ENCODE measurements at regions not wholly inside any gene's neighbourhood (a gene's known extent, or its start where the extent isn't known, plus 50 kb on each side); places are given as distances from the start of the nearest gene placed in this dataset.

DNA sequence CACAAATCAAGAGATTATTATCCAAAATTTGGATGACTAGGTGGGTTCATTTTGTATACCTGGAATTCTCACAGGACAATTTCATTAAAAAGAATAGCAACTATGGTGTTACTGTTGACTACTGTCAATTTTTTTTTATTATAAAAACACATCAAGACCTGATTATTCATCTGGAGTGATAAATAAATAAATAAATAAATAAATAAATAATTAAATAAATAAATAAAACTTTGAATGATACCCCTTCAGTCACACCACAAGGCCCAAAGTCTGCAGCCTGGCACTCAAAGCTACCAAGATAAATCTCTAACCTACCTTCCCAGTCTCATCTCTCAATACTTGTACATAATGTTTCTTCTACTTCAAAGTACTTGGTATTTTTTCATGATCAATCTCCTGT is 294.0 kb upstream of the KLHL29 start:
- Histone ChIP-seq H3K4me3 (no peak overlapping the region), H3K27me3 (no peaks in the 10 kb centered on the region), H3K4me1 (no peaks in the 10 kb centered on the region), H3K36me3 (no peaks in the 10 kb centered on the region), H3K9me3 (peaks cover 0 to 21% of the 10 kb centered on the region in 2 donors), H3K27ac (no peak overlapping the region)
- no peak for DNase-seq
- TF ChIP-seq, protein P1, sequence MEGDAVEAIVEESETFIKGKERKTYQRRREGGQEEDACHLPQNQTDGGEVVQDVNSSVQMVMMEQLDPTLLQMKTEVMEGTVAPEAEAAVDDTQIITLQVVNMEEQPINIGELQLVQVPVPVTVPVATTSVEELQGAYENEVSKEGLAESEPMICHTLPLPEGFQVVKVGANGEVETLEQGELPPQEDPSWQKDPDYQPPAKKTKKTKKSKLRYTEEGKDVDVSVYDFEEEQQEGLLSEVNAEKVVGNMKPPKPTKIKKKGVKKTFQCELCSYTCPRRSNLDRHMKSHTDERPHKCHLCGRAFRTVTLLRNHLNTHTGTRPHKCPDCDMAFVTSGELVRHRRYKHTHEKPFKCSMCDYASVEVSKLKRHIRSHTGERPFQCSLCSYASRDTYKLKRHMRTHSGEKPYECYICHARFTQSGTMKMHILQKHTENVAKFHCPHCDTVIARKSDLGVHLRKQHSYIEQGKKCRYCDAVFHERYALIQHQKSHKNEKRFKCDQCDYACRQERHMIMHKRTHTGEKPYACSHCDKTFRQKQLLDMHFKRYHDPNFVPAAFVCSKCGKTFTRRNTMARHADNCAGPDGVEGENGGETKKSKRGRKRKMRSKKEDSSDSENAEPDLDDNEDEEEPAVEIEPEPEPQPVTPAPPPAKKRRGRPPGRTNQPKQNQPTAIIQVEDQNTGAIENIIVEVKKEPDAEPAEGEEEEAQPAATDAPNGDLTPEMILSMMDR (IDR thresholded peaks at IDR 0.05): no peak
- no peak for ATAC-seq
- intact Hi-C loops (cut with DNase I): no loop called here

DNA sequence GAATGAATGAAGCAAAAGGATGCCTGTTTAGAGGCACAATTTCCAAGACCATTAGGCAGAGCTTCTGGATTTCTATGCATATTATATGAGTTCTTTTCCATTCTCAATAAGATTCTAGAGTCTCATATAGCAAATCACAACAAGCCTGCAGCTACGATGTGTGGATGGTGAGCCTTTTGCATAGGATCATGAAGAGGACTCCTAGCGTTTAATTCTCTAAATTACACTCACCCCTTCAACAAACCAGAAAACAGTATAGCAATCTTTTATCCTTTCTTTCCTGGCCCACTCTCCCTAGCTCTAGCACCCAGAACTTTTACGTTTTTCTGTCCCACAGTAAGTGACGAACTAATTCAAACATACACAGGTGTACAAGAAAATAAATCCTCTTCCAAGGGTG is 293.1 kb upstream of the KLHL29 start:
- no peak overlapping the region for H3K4me3 ChIP-seq
- DNase-seq (no peak), ATAC-seq (no peak)
- no peaks in the 10 kb centered on the region for H3K36me3 ChIP-seq
- intact Hi-C loops (cut with DNase I): no loop called here
- TF ChIP-seq, protein P1 (IDR thresholded peaks at IDR 0.05): no peak
- H3K4me1 ChIP-seq: no peaks in the 10 kb centered on the region
- H3K27ac ChIP-seq: no peak overlapping the region
- H3K27me3 ChIP-seq: no peaks in the 10 kb centered on the region
- H3K9me3 ChIP-seq: peaks cover 0 to 17% of the 10 kb centered on the region in 2 donors

DNA sequence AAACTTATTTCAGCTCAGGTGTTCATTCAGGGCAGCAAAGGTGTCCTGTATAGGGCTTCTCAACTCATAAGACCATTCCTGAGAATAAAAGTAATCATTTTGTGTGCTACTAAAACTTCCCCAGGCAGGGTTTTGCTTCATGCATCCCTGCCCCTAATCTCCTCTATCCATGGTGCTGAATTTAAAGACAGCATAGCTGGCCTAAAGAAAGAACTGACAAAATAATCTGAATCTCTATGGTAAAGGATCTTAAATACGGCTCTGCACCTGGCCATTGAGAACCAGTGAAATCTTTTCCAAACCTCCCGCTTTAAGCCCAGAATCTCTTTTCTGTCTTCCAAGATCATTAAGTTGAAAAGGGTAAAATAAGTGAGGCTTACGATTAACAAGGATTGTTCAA is 292.1 kb upstream of the KLHL29 start:
- TF ChIP-seq, protein P1 (IDR thresholded peaks at IDR 0.05): no peak
- intact Hi-C loops (cut with DNase I): no loop called here
- Histone ChIP-seq H3K4me1 (no peaks in the 10 kb centered on the region), H3K27ac (no peak overlapping the region), H3K36me3 (no peaks in the 10 kb centered on the region), H3K9me3 (peaks cover 0 to 13% of the 10 kb centered on the region in 2 donors), H3K27me3 (no peaks in the 10 kb centered on the region), H3K4me3 (no peak overlapping the region)
- ATAC-seq: peak; percentile 49
- peak in 1 of 4 donors; percentile 52 for DNase-seq

- ATAC-seq: no peak
- Histone ChIP-seq H3K4me3 (no peak overlapping the region), H3K27me3 (no peaks in the 10 kb centered on the region), H3K4me1 (no peaks in the 10 kb centered on the region), H3K9me3 (peaks cover 0 to 13% of the 10 kb centered on the region in 2 donors), H3K27ac (no peak overlapping the region), H3K36me3 (no peaks in the 10 kb centered on the region)
- DNase-seq: no peak
- intact Hi-C loops (cut with DNase I): no loop called here
- TF ChIP-seq, protein P1 (IDR thresholded peaks at IDR 0.05): no peak
Observed at GRCh38 chr2:23093513-23093912, 291.5 kb upstream of the KLHL29 start.

DNA sequence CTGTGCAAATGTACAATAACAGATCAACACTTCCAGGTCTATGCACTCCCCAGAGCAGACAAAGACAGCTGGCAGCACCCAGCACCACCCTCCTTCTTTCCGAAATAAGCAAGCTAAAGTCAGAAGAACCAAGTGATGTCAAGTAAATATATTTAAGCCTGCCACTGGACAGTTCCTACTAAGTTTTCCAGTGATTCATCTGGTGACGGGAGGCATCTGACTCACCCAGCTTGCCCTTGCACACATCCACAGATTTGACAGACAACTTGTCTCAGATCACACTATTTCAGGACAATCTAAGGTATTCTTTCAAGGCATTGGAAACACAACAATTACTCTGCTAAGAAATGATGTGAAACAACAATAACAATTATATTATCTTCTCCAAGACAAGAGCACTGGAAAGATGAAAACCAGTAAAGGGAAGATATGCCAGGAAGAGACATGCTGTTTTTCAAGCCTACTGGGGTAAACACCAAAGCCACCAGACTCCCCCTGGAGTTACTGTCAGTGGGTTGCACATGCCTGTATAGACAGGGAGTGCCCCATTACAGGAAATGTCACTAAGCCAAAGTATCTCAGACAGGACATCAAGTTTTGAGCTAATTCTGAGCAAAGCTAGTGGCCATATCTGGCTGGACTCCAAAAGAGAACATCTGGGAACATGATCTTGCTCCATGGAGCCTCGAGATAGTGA is 287.9 kb upstream of the KLHL29 start:
- Histone ChIP-seq H3K27ac (no peak overlapping the region), H3K36me3 (no peaks in the 10 kb centered on the region), H3K9me3 (no peaks in the 10 kb centered on the region), H3K4me3 (no peak overlapping the region), H3K4me1 (no peaks in the 10 kb centered on the region), H3K27me3 (no peaks in the 10 kb centered on the region)
- ATAC-seq (no peak), DNase-seq (no peak)
- intact Hi-C loops (cut with DNase I): no loop called here
- TF ChIP-seq, protein P1 (IDR thresholded peaks at IDR 0.05): no peak
